ENCODE measurements at regions not wholly inside any gene's neighbourhood (a gene's known extent, or its start where the extent isn't known, plus 50 kb on each side); places are given as distances from the start of the nearest gene placed in this dataset.

GRCh38 chr10:78479467-78479866 lies 445.8 kb downstream of the RPS24 start:
- no peak for TF ChIP-seq POLR2A (IDR thresholded peaks at IDR 0.05)
- TF ChIP-seq CTCF (IDR thresholded peaks at IDR 0.05) = no peak

Measured in suprapubic skin (tissue), 3 donors.